ENCODE measurements at regions not wholly inside any gene's neighbourhood (a gene's known extent, or its start where the extent isn't known, plus 50 kb on each side); places are given as distances from the start of the nearest gene placed in this dataset.

- TF ChIP-seq FOXM1 (IDR thresholded peaks at IDR 0.05; ENCODE audit: borderline replicate concordance) (no peak), ARNT (IDR thresholded peaks at IDR 0.05) (no peak), SUZ12 (IDR thresholded peaks at IDR 0.05) (no peak), SP1 (IDR thresholded peaks at IDR 0.05) (no peak), FOXK2 (IDR thresholded peaks at IDR 0.05) (no peak), BHLHE40 (IDR thresholded peaks at IDR 0.05; ENCODE audit: borderline replicate concordance) (no peak), PKNOX1 (IDR thresholded peaks at IDR 0.05) (no peak), ZNF384 (IDR thresholded peaks at IDR 0.05) (no peak), TARDBP (IDR thresholded peaks at IDR 0.05) (no peak), HDGF (IDR thresholded peaks at IDR 0.05; ENCODE audit: borderline replicate concordance) (no peak)
These were observed 469.8 kb downstream of the IGSF11 start for GRCh38 chr3:118564800-118565199.
